B cell (primary cell): ENCODE measurements at regions not wholly inside any gene's neighbourhood (a gene's known extent, or its start where the extent isn't known, plus 50 kb on each side); places are given as distances from the start of the nearest gene placed in this dataset.

Source experiments
- ATAC-seq: fragments of 200-7000 bp; cut with Tn5 transposase; one replicate; pipeline ENCODE4 v1.10.0; 2021; ENCODE audit warnings: low read depth, mild to moderate bottlenecking, moderate number of reproducible peaks, moderate library complexity
- CTCF ChIA-PET: fragments of 350-600 bp; sonication (Branson Sonifier 250); formaldehyde crosslinking; loops from one replicate; lab custom pipeline; 2021; ENCODE audit warnings: antibody characterized with exemption, inconsistent platforms; lab: Charles Lee
- POLR2A ChIA-PET: fragments of 350-600 bp; sonication (Branson Sonifier 250); formaldehyde crosslinking; loops from one replicate; lab custom pipeline; 2021; ENCODE audit warnings: antibody characterized with exemption; lab: Charles Lee
- DNase-seq: peaks from one replicate; pipeline ENCODE4 v3.0.0; 2013
- H2AFZ ChIP-seq: 2 replicates; pipeline ENCODE4 v1.6.1; 2012; ENCODE audit warnings: mild to moderate bottlenecking, low read depth, low read length; ENCODE audit not compliant: insufficient read depth, poor library complexity, severe bottlenecking
- H3K27ac ChIP-seq, 2 donors: 1 replicate in 1 of 2; 2 replicates in 1 of 2; pipeline ENCODE4 v1.5.1; 2012 to 2013; ENCODE audit warnings: low read length in 2 of 2, mild to moderate bottlenecking in 2 of 2, moderate library complexity in 1 of 2
- H3K27me3 ChIP-seq, 4 experiments: fragments of 200-600 bp in 1 of 4; sonication (generic) in 1 of 4; replicated peaks in 1 of 4; 1 replicate in 2 of 4; 2 replicates in 2 of 4; pipeline versions ENCODE4 v1.6.1 to v1.7.0; 2013 to 2016; ENCODE audit warnings: low read length in 3 of 4, mild to moderate bottlenecking in 2 of 4, mixed read lengths in 1 of 4, moderate library complexity in 1 of 4; ENCODE audit not compliant: insufficient read depth in 4 of 4, control insufficient read depth in 3 of 4; ENCODE audit errors: control extremely low read depth in 1 of 4
- H3K36me3 ChIP-seq, 2 experiments: replicated peaks in 1 of 2; 1 replicate in 1 of 2; 2 replicates in 1 of 2; pipeline versions ENCODE4 v1.6.1 to v1.7.1; 2013; ENCODE audit warnings: low read length in 1 of 2; ENCODE audit not compliant: insufficient read depth in 2 of 2, control insufficient read depth in 1 of 2; ENCODE audit errors: control extremely low read depth in 1 of 2, extremely low read depth in 1 of 2
- H3K4me1 ChIP-seq, 2 donors: fragments of 200-600 bp in 1 of 2; sonication (generic) in 1 of 2; 1 replicate in 1 of 2; 2 replicates in 1 of 2; pipeline versions ENCODE4 v1.5.1 to v1.6.1; 2013 to 2017; ENCODE audit warnings: low read length in 2 of 2; ENCODE audit not compliant: control insufficient read depth in 2 of 2, insufficient read depth in 2 of 2
- H3K4me2 ChIP-seq: replicated peaks from 2 replicates; pipeline ENCODE3; 2012; ENCODE audit warnings: mild to moderate bottlenecking, low read depth, low read length; ENCODE audit not compliant: poor library complexity, severe bottlenecking
- H3K4me3 ChIP-seq, 5 experiments: fragments of 200-600 bp in 1 of 5; sonication (generic) in 1 of 5; 1 replicate in 3 of 5; 2 replicates in 2 of 5; pipeline versions ENCODE4 v1.5.1 to v1.7.0; 2011 to 2016; ENCODE audit warnings: low read length in 4 of 5, mild to moderate bottlenecking in 4 of 5, low read depth in 2 of 5, control low read depth in 1 of 5, moderate library complexity in 1 of 5; ENCODE audit not compliant: insufficient read depth in 1 of 5; ENCODE audit errors: control extremely low read depth in 1 of 5, extremely low read depth in 1 of 5
- H3K79me2 ChIP-seq: fragments of 200-600 bp; sonication (generic); one replicate; pipeline ENCODE4 v1.6.0; 2016; ENCODE audit warnings: low read length; ENCODE audit not compliant: control insufficient read depth, insufficient read depth
- H3K9ac ChIP-seq: fragments of 200-600 bp; sonication (generic); 2 replicates; pipeline ENCODE4 v1.6.1; 2017; ENCODE audit warnings: mild to moderate bottlenecking, low read length, moderate library complexity
- H3K9me3 ChIP-seq, 3 donors: one replicate each; pipeline versions ENCODE4 v1.6.1 to v1.7.1; 2013; ENCODE audit warnings: low read length in 2 of 3; ENCODE audit not compliant: control insufficient read depth in 2 of 3, insufficient read depth in 1 of 3; ENCODE audit errors: control extremely low read depth in 1 of 3
- H4K20me1 ChIP-seq: 2 replicates; pipeline ENCODE4 v1.6.0; 2012; ENCODE audit warnings: mild to moderate bottlenecking, low read length; ENCODE audit not compliant: insufficient read depth, control insufficient read depth, poor library complexity, severe bottlenecking
- H3K27ac Mint-ChIP-seq: one replicate; pipeline ENCODE4 v1.8.0; 2021; ENCODE audit warnings: mixed read lengths
- H3K27me3 Mint-ChIP-seq: one replicate; pipeline ENCODE4 v1.8.0; 2021; ENCODE audit warnings: mixed read lengths
- H3K4me1 Mint-ChIP-seq: one replicate; pipeline ENCODE4 v1.8.0; 2021; ENCODE audit warnings: mixed read lengths
- H3K4me3 Mint-ChIP-seq: one replicate; pipeline ENCODE4 v1.8.0; 2021; ENCODE audit warnings: mixed read lengths
- H3K9me3 Mint-ChIP-seq: one replicate; pipeline ENCODE4 v1.8.0; 2022; ENCODE audit warnings: mixed read lengths; ENCODE audit not compliant: insufficient read depth
- CTCF ChIP-seq: fragments of 200-600 bp; IDR thresholded peaks from one replicate; pipeline ENCODE4 v1.8.0; 2022; ENCODE audit warnings: antibody characterized with exemption, mild to moderate bottlenecking
- EZH2 ChIP-seq: IDR thresholded peaks from 2 replicates; pipeline ENCODE4 v1.6.1; 2012; ENCODE audit warnings: borderline replicate concordance, low read depth, mild to moderate bottlenecking, moderate library complexity, low read length; ENCODE audit not compliant: insufficient read depth, poor library complexity, severe bottlenecking
- WGBS: methylation state at CpG from one replicate; pipeline ENCODE4 v1.1.5; 2013; ENCODE audit warnings: missing lambda C conversion rate; ENCODE audit not compliant: insufficient coverage; 5-methylcytosine and 5-hydroxymethylcytosine counted together
- intact Hi-C: fragments of 100-400 bp; cut with micrococcal nuclease; formaldehyde crosslinking; loops from one replicate; pipeline ENCODE4 v1.10.0; 2022

- Mint-ChIP-seq H3K27me3 (peaks cover 15% of the 10 kb centered on the region), H3K27ac (no peak overlapping the region), H3K4me1 (no peaks in the 10 kb centered on the region), H3K4me3 (no peak overlapping the region), H3K9me3 (no peaks in the 10 kb centered on the region)
- intact Hi-C loops = no loop called here
- H3K4me2 ChIP-seq = no peak overlapping the region
- no peak for TF ChIP-seq CTCF
- TF ChIP-seq EZH2 = no peak
- CTCF ChIA-PET = no interaction called here
- WGBS = no CpG with 5 or more reads among the region's 1 CpG
- no peak overlapping the region for H3K4me3 ChIP-seq
- no peaks in the 10 kb centered on the region for H3K36me3 ChIP-seq
- no peak overlapping the region for H3K9ac ChIP-seq
- no peaks in the 10 kb centered on the region for H4K20me1 ChIP-seq
- no peak for ATAC-seq
- H3K27me3 ChIP-seq = no peaks in the 10 kb centered on the region
- H3K27ac ChIP-seq = no peak overlapping the region
- no peaks in the 10 kb centered on the region for H3K9me3 ChIP-seq
- no peak overlapping the region for H2AFZ ChIP-seq
- no peak for DNase-seq
- no peaks in the 10 kb centered on the region for H3K4me1 ChIP-seq
- POLR2A ChIA-PET = no interaction called here
- H3K79me2 ChIP-seq = no peaks in the 10 kb centered on the region
Observed at GRCh38 chr2:226583715-226584114, 215.9 kb downstream of the IRS1 start.

- H3K4me3 ChIP-seq = no peak overlapping the region
- Mint-ChIP-seq H3K27ac (no peak overlapping the region), H3K4me1 (no peaks in the 10 kb centered on the region), H3K4me3 (no peak overlapping the region), H3K27me3 (peaks cover 15% of the 10 kb centered on the region), H3K9me3 (no peaks in the 10 kb centered on the region)
- TF ChIP-seq EZH2 (no peak), CTCF (no peak)
- CTCF ChIA-PET = no interaction called here
- no peak overlapping the region for H3K27ac ChIP-seq
- no peak overlapping the region for H3K4me2 ChIP-seq
- H4K20me1 ChIP-seq = no peaks in the 10 kb centered on the region
- intact Hi-C loops = no loop called here
- no peaks in the 10 kb centered on the region for H3K4me1 ChIP-seq
- ATAC-seq (no peak), DNase-seq (no peak)
- H2AFZ ChIP-seq = no peak overlapping the region
- H3K27me3 ChIP-seq = no peaks in the 10 kb centered on the region
- no peaks in the 10 kb centered on the region for H3K9me3 ChIP-seq
- WGBS = 24% methylated on average over 2 of the region's 4 CpGs
- H3K79me2 ChIP-seq = no peaks in the 10 kb centered on the region
- POLR2A ChIA-PET = no interaction called here
- H3K36me3 ChIP-seq = no peaks in the 10 kb centered on the region
- no peak overlapping the region for H3K9ac ChIP-seq
Observed at GRCh38 chr2:226581661-226582060, 218.0 kb downstream of the IRS1 start.
